ENCODE measurements at regions not wholly inside any gene's neighbourhood (a gene's known extent, or its start where the extent isn't known, plus 50 kb on each side); places are given as distances from the start of the nearest gene placed in this dataset.
"Not testable (repeated sequence)": the region's sequence is repeated elsewhere in the genome, so short reads cannot be mapped to it uniquely, and the experiment has no call there.

- H3K4me3 ChIP-seq (ENCODE audit: low read length): no peak overlapping the region
- no peak overlapping the region for H3K27ac ChIP-seq (ENCODE audit: low read length)
- no peak for DNase-seq
- no CpG with 5 or more reads among the region's 2 CpGs for WGBS (ENCODE audit: insufficient coverage, low lambda C conversion rate)
- no peaks in the 10 kb centered on the region for H3K36me3 ChIP-seq (ENCODE audit: control insufficient read depth, insufficient read depth, low read length)
- no peaks in the 10 kb centered on the region for H3K27me3 ChIP-seq (ENCODE audit: control insufficient read depth, insufficient read depth, low read length)
- peaks cover 3% of the 10 kb centered on the region for H3K9me3 ChIP-seq (ENCODE audit: control insufficient read depth, low read depth, low read length)
- H3K4me1 ChIP-seq (ENCODE audit: control insufficient read depth, insufficient read depth, low read length): no peaks in the 10 kb centered on the region
Observed at GRCh38 chr6:156421933-156422332, 355.2 kb upstream of the ARID1B start.

GRCh38 chr6:156421301-156421700, 355.9 kb upstream of the ARID1B start:
- H3K36me3 ChIP-seq (ENCODE audit: control insufficient read depth, insufficient read depth, low read length); H3K9me3 ChIP-seq (ENCODE audit: control insufficient read depth, low read depth, low read length); H3K4me1 ChIP-seq (ENCODE audit: control insufficient read depth, insufficient read depth, low read length); H3K27me3 ChIP-seq (ENCODE audit: control insufficient read depth, insufficient read depth, low read length); H3K27ac ChIP-seq (ENCODE audit: low read length); DNase-seq; H3K4me3 ChIP-seq (ENCODE audit: low read length): not testable (repeated sequence)
- 60% methylated on average over 1 of the region's 5 CpGs for whole genome bisulfite sequencing (ENCODE audit: insufficient coverage, low lambda C conversion rate)

GRCh38 chr6:156420172-156420993, 356.8 kb upstream of the ARID1B start:
- no peak overlapping the region for H3K4me3 ChIP-seq (ENCODE audit: low read length)
- no peaks in the 10 kb centered on the region for H3K36me3 ChIP-seq (ENCODE audit: control insufficient read depth, insufficient read depth, low read length)
- H3K4me1 ChIP-seq (ENCODE audit: control insufficient read depth, insufficient read depth, low read length): no peaks in the 10 kb centered on the region
- H3K27me3 ChIP-seq (ENCODE audit: control insufficient read depth, insufficient read depth, low read length): no peaks in the 10 kb centered on the region
- no peak overlapping the region for H3K27ac ChIP-seq (ENCODE audit: low read length)
- H3K9me3 ChIP-seq (ENCODE audit: control insufficient read depth, low read depth, low read length): peaks cover 3% of the 10 kb centered on the region
- no CpG with 5 or more reads among the region's 5 CpGs for WGBS (ENCODE audit: insufficient coverage, low lambda C conversion rate)
- no peak for DNase-seq

GRCh38 chr6:156419594-156419993, 357.6 kb upstream of the ARID1B start:
- Histone ChIP-seq H3K4me3 (ENCODE audit: low read length) (no peak overlapping the region), H3K9me3 (ENCODE audit: control insufficient read depth, low read depth, low read length) (peaks cover 3% of the 10 kb centered on the region), H3K27me3 (ENCODE audit: control insufficient read depth, insufficient read depth, low read length) (no peaks in the 10 kb centered on the region), H3K36me3 (ENCODE audit: control insufficient read depth, insufficient read depth, low read length) (no peaks in the 10 kb centered on the region), H3K4me1 (ENCODE audit: control insufficient read depth, insufficient read depth, low read length) (no peaks in the 10 kb centered on the region), H3K27ac (ENCODE audit: low read length) (no peak overlapping the region)
- no peak for DNase-seq
- 91% methylated on average over 1 of the region's 2 CpGs for WGBS (ENCODE audit: insufficient coverage, low lambda C conversion rate)

- Histone ChIP-seq H3K4me3 (ENCODE audit: low read length) (no peak overlapping the region), H3K27me3 (ENCODE audit: control insufficient read depth, insufficient read depth, low read length) (no peaks in the 10 kb centered on the region), H3K4me1 (ENCODE audit: control insufficient read depth, insufficient read depth, low read length) (no peaks in the 10 kb centered on the region), H3K9me3 (ENCODE audit: control insufficient read depth, low read depth, low read length) (peaks cover 3% of the 10 kb centered on the region), H3K27ac (ENCODE audit: low read length) (no peak overlapping the region), H3K36me3 (ENCODE audit: control insufficient read depth, insufficient read depth, low read length) (no peaks in the 10 kb centered on the region)
- no CpG with 5 or more reads among the region's 1 CpG for WGBS (ENCODE audit: insufficient coverage, low lambda C conversion rate)
- no peak for DNase-seq
Observed at GRCh38 chr6:156418253-156418652, 358.9 kb upstream of the ARID1B start.

GRCh38 chr6:156416391-156416790, 360.8 kb upstream of the ARID1B start:
- Histone ChIP-seq H3K4me3 (ENCODE audit: low read length) (no peak overlapping the region), H3K4me1 (ENCODE audit: control insufficient read depth, insufficient read depth, low read length) (no peaks in the 10 kb centered on the region), H3K27me3 (ENCODE audit: control insufficient read depth, insufficient read depth, low read length) (no peaks in the 10 kb centered on the region), H3K9me3 (ENCODE audit: control insufficient read depth, low read depth, low read length) (no peaks in the 10 kb centered on the region), H3K36me3 (ENCODE audit: control insufficient read depth, insufficient read depth, low read length) (no peaks in the 10 kb centered on the region), H3K27ac (ENCODE audit: low read length) (no peak overlapping the region)
- no peak for DNase-seq
- WGBS (ENCODE audit: insufficient coverage, low lambda C conversion rate): 100% methylated on average over 1 of the region's 1 CpG

GRCh38 chr6:156413154-156413553, 364.0 kb upstream of the ARID1B start:
- H3K27me3 ChIP-seq (ENCODE audit: control insufficient read depth, insufficient read depth, low read length): no peaks in the 10 kb centered on the region
- WGBS (ENCODE audit: insufficient coverage, low lambda C conversion rate): 100% methylated on average over 1 of the region's 2 CpGs

GRCh38 chr6:156410649-156411048, 366.5 kb upstream of the ARID1B start:
- Histone ChIP-seq H3K4me1 (ENCODE audit: control insufficient read depth, insufficient read depth, low read length) (no peaks in the 10 kb centered on the region), H3K27ac (ENCODE audit: low read length) (no peak overlapping the region), H3K27me3 (ENCODE audit: control insufficient read depth, insufficient read depth, low read length) (no peaks in the 10 kb centered on the region), H3K4me3 (ENCODE audit: low read length) (no peak overlapping the region), H3K36me3 (ENCODE audit: control insufficient read depth, insufficient read depth, low read length) (no peaks in the 10 kb centered on the region), H3K9me3 (ENCODE audit: control insufficient read depth, low read depth, low read length) (no peaks in the 10 kb centered on the region)
- DNase-seq: no peak

More at GRCh38 chr6:156413154-156413553, 364.0 kb upstream of the ARID1B start:
- Histone ChIP-seq H3K4me1 (ENCODE audit: control insufficient read depth, insufficient read depth, low read length) (no peaks in the 10 kb centered on the region), H3K27ac (ENCODE audit: low read length) (no peak overlapping the region), H3K36me3 (ENCODE audit: control insufficient read depth, insufficient read depth, low read length) (no peaks in the 10 kb centered on the region), H3K4me3 (ENCODE audit: low read length) (no peak overlapping the region), H3K9me3 (ENCODE audit: control insufficient read depth, low read depth, low read length) (no peaks in the 10 kb centered on the region)
- DNase-seq: no peak

- H3K4me1 ChIP-seq (ENCODE audit: control insufficient read depth, insufficient read depth, low read length): no peaks in the 10 kb centered on the region
- 67% methylated on average over 1 of the region's 3 CpGs for whole genome bisulfite sequencing (ENCODE audit: insufficient coverage, low lambda C conversion rate)
- DNase-seq: no peak
- H3K36me3 ChIP-seq (ENCODE audit: control insufficient read depth, insufficient read depth, low read length): no peaks in the 10 kb centered on the region
- H3K27ac ChIP-seq (ENCODE audit: low read length): no peak overlapping the region
- no peaks in the 10 kb centered on the region for H3K27me3 ChIP-seq (ENCODE audit: control insufficient read depth, insufficient read depth, low read length)
- no peaks in the 10 kb centered on the region for H3K9me3 ChIP-seq (ENCODE audit: control insufficient read depth, low read depth, low read length)
- no peak overlapping the region for H3K4me3 ChIP-seq (ENCODE audit: low read length)
Observed at GRCh38 chr6:156408655-156409054, 368.5 kb upstream of the ARID1B start.

GRCh38 chr6:156407334-156407733, 369.8 kb upstream of the ARID1B start:
- Histone ChIP-seq H3K27ac (ENCODE audit: low read length) (no peak overlapping the region), H3K9me3 (ENCODE audit: control insufficient read depth, low read depth, low read length) (no peaks in the 10 kb centered on the region), H3K4me3 (ENCODE audit: low read length) (no peak overlapping the region), H3K36me3 (ENCODE audit: control insufficient read depth, insufficient read depth, low read length) (no peaks in the 10 kb centered on the region), H3K4me1 (ENCODE audit: control insufficient read depth, insufficient read depth, low read length) (no peaks in the 10 kb centered on the region), H3K27me3 (ENCODE audit: control insufficient read depth, insufficient read depth, low read length) (no peaks in the 10 kb centered on the region)
- WGBS (ENCODE audit: insufficient coverage, low lambda C conversion rate): 92% methylated on average over 3 of the region's 3 CpGs
- DNase-seq: no peak

- H3K36me3 ChIP-seq (ENCODE audit: control insufficient read depth, insufficient read depth, low read length): no peaks in the 10 kb centered on the region
- no peaks in the 10 kb centered on the region for H3K27me3 ChIP-seq (ENCODE audit: control insufficient read depth, insufficient read depth, low read length)
- no peak overlapping the region for H3K27ac ChIP-seq (ENCODE audit: low read length)
- no peak overlapping the region for H3K4me3 ChIP-seq (ENCODE audit: low read length)
- no CpG with 5 or more reads among the region's 2 CpGs for WGBS (ENCODE audit: insufficient coverage, low lambda C conversion rate)
- no peaks in the 10 kb centered on the region for H3K4me1 ChIP-seq (ENCODE audit: control insufficient read depth, insufficient read depth, low read length)
- no peak for DNase-seq
- no peaks in the 10 kb centered on the region for H3K9me3 ChIP-seq (ENCODE audit: control insufficient read depth, low read depth, low read length)
Observed at GRCh38 chr6:156406688-156407087, 370.5 kb upstream of the ARID1B start.

Data from large intestine (tissue), 3 donors.